HG02588 (cell line): ENCODE measurements at regions not wholly inside any gene's neighbourhood (a gene's known extent, or its start where the extent isn't known, plus 50 kb on each side); places are given as distances from the start of the nearest gene placed in this dataset.

Experiments used
- ATAC-seq: cut with Tn5 transposase; IDR thresholded peaks from one replicate; pipeline ENCODE4 v1.9.1; 2021; ENCODE audit warnings: mild to moderate bottlenecking, moderate library complexity; ENCODE audit not compliant: unreplicated experiment

DNA sequence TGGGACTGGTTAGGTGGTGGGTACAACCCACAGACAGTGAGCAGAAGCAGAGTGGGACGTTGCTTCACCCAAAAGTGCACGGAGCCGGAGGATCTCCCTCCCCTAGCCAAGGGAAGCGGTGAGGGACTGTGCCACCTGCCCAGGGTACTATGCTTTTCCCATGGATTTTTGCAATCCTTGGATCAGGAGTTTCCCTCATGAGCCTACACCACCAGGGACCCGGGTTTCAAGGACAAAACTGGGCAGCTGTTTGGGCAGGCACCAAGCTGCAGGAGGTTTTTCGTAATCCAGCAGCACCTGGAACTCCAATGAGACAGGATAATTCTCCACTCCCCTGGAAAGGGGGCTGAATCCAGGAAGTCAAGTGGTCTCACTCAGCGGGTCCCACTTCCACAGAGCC, 209.1 kb upstream of the CXCL12 start:
- ATAC-seq: no peak

DNA sequence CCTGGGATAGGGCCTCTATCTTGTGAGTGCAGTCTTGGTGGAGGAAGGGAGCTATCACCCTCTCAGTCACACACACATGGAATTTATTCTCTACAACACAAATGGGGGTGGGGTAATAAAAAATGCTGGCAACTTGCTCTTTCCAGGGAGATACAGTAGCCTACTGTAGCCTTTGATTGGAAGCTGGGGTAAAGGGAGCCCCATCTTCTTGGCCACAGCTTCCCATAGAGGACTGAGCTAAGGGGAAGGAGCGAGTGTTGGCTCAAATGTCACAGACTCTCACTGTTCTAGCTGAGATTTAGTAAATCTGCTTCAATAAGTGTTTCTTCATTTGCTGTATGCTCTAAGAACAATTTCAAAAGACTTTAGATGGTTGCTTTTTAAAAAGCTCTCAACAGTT, 222.2 kb upstream of the CXCL12 start:
- no peak for ATAC-seq

DNA sequence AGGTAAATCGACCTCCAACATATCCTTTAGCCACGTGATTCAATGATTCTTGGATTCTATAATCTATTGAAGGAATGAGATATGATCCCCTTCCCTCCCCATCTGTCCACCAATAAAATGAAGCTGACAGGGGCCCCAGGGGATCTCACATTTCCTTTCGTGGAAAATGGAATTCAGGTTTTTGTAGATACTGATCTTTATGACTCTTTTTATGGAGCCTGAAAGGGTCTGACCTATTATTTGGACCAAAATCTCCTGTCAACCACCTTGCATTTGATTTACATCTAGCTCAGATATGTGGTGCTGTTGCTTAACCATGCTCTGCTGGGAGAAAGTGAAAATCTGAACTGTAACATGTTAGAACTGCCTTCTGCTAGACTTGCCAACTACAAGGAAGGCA, 234.0 kb upstream of the CXCL12 start:
- no peak for ATAC-seq

DNA sequence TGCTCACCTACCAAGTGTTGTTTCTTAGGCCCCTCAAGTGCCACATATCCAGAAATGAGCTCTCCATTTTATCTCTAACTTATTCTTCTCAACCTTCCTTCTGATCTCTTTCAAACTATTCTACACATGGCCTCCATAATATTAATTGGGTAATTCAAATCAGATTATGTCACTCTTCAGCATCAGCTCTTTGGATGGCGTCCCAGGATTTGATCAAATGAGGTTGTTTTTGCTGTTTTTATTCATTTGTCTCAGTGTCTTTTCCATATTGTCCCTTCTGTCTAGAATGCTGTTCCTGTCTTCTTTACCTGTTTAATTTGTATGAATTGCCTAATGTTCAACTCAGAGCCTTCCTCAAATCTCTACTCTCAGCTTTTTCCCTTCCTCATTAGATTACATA, 234.6 kb upstream of the CXCL12 start:
- no peak for ATAC-seq

DNA sequence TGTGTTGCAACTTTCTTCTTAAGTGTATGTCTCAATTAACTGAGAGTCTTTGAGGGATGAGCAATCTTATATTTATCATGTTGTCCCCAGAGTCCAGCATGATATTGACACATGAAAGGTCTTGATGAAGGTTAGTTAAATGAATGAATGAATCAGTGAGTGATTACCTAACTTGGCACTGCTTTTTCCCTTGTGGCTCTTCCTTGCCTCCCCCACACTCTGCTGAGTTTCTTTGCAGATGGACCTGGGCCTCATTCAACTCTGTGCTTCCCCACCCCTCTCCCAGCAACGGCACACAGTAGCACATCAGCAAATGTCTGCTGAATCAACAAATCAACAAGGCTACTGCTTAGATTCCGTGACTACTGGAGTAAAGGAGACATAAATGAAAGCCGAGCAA, 235.1 kb upstream of the CXCL12 start:
- ATAC-seq: no peak

DNA sequence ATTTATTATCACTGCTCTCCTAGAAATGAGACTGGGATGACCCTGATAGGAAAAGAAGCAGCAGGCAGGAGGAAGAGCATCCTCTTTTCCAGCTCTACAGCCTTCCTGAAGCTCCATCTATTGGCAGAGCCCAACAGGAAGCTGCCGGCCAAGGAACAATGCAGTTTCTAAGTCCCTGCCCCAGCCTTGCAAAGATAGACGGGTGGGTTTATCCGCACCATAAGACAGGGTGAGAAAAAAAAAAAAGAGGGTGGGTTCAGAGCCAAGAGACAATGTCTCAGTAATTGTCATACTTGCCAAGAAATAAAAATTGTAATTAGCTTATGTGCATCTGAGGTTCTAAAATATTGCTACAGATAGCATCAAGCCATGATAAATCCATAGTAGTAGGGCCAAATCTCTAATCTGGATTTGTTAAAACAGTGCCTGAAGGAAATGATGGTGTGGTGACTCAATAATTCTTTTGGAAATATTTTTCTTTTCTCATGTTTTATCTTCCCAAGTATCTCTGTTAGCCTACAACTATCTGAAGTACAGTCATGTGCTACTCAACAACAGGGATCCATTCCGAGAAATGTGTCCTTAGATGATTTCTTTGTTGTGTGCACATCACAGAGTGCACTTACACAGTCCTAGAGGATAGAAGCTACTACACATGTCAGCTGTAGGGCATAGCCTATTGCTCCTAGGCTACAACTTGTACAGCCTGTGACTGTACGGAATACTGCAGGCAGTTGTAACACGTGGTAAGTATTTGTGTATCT, 242.9 kb upstream of the CXCL12 start:
- ATAC-seq: no peak

DNA sequence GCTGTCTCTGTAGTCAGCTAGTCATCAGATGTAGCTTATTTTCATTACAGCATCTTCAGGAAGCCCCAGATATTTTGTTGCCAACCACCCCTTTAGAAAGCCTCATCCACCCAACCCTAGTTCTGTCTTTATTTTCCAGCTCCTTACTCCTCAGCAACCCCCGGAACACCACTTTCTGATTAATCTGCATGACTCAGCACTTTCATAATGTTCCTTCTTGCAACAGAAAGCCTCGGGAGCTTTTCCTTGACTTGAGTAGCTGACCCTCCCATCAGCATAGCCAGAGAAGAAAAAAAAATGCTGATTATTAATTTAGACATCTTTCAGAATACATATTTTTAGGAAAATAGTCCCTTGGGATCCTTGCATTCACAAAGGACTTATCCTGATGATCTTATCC, 244.0 kb upstream of the CXCL12 start:
- ATAC-seq: no peak

DNA sequence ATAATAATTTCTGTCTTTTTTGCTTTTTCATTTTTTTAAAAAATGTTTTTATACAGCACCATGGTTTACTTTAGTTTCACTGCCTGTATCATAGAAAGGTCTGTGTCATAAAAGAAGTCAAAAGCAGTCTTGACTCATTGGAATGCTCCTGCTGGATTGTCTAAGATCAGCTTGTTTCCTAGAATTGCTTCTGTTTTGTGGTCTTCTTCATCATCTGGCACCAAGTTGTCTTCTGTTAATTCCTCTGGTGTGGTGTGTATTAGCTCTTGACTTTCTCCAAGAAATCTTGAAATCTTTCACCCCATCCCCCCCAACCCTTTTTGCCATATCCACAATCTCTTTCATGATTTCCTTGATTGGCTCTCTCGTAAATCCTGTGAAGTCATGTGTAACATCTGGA, 250.3 kb upstream of the CXCL12 start:
- ATAC-seq: no peak

DNA sequence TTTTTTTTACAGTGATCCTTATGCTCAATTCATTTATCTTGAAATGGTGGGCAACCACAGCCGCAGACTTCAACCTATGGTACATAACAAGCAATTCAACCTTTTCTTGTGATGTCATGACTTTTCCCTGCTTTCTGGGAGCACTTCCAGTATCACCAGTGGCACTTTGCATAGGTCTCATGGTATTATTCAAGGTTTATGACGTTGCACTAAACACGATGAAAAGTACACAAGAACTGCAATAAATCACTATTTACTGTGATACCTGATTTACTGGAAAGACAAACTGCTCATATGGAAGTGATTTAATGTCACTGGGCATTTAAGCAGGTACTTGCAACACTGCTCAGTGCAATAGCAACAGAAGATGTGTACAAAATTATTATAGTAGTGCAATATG, 251.7 kb upstream of the CXCL12 start:
- ATAC-seq: no peak

DNA sequence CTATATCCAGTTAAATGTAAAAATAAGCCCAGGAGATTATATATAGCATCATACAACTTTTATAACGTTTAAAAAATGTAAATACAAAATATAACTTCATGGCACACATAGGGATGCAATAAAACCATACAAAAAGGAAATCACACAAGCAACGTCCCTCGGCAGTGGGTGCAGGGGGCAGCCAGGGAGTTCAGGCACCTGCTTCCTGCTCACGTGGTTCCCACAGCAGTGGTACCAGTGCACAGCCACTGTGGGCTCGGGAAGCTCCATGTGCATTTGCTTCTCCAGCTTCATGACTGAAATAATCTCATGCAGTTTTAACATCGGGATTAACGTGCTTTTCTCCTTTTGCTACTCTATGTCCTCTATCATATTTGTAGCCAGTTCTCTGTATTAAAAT, 255.5 kb upstream of the CXCL12 start:
- no peak for ATAC-seq

DNA sequence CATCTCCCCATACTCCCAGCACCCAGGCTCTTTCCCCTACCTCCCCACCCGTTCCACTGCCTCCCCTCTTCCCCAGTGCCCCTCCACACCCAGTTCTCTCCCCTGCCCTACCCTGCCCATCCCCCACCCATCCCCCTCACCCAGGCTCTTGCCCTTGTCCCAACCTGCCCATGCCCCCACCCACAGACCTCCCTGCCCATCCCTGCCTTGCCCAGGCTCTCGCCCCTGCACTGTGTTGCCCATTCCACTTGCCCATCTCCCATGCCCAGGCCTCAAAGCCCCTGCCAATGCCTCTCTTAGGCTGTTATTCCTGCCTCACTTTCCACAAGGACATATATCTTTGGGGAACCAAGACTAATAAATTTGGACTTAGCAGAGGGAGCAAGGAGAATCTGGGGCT, 262.6 kb upstream of the CXCL12 start:
- no peak for ATAC-seq

DNA sequence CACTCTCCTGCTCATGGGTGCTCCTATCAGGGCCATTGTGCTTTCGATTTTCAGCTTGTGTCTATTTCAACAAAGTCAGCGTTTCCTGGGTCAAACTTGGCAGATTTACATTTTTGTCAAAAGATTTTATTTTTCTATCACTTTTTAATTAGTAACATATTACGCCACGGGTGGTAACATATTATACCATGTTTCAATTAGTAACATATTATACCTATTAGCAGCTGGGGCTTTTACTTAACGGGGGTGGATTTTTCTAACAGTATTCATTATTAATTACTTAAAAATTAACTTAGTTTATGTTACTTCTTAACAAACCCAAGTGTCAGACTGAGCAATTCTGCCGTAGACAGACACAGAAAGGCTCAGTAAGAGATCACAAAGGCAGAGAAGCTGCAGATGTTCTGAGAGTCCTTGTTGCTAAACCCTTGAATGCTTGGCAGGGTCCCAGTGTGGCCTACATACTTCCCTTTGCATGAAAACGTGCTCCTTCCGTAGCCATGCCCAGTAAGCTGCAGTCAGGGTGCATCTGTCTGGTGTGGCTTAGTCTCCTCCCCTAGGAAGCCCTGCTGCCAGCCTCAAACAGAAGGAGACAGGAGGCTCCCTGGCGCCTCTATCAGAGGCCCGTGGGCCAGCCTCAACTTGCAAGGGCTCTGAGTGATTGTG, 263.1 kb upstream of the CXCL12 start:
- ATAC-seq: peak; percentile 76

DNA sequence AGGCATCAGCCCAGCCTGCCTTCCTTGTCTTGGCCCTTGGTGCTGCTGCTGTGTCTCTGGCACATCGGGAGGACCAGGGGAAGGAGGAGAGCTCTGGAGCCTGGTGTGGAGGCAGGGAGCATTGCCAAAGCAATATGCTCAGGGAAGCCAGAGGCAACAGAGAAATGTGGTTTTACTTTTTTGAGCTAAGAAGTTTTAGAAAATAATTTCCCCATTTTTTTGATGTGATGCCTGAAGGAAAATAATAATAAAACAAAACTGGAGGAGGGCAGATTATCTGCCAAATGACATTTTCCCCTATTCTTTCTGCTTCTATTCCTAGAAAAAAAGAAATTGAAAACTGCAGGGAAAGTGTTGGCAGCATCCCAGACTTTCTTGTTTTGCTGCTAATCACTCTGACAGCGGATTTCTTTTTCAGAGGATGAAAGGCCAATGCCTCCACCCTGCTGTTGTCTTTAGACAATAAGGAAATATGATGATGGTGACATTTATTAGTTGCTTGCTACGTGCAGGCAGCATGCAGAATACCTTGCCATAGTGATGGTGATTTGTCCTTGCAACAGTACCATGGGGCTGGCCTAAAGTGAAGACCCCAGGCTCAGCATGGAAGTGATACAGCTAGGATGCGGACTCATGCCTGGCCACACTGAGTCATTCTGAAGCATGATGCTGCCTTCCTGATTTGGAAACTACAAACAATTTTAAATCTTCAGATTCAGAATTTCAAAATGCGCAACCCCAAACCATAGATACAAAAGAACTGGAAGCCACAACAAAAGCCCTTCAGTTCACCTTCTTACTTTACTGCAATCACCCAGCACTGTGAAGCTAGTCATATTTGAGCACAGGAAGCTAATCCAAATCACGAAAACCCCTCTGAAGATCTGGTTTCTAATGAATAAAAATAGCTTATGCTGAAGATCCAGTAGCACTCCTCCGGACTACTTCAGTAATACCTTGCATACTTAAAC, 260.2 kb upstream of the TMEM72 start:
- no peak for ATAC-seq

DNA sequence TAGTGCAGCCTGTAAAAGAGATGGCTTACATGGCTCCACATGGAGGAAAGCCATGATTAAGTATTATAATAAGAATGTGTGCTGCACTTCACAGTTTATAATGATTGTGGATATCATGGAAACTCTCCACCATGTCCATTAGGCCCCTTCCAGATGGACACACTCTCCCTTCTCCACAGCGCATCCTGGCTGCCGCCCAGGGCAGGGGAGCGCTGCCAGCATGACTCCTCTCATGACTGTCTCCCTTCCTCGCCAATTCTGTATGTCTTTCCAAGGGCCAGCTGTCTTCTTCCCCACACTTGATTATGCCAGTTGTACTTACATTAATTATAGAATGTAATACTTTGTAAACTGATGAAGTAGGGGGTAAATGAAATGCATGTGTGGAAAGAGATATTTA, 259.3 kb upstream of the TMEM72 start:
- no peak for ATAC-seq

DNA sequence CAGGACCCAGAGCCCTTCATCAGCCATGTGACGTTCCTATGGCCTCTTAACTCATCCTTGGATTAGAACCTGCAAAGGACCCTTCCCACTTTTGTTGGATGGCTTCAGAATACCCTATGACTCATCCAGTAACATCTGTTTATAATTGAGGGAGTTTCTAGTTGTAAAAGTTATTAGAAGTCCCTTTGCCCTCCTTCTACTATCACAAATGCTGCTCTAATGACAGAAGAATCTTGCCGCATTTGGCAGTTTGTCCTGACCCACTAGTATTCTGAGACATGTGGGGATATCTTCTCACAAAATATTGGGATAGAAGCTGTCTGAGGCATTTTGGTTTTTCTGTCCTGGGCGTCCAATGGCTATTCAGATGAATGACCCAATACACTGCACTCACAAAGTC, 251.8 kb upstream of the TMEM72 start:
- ATAC-seq: no peak

DNA sequence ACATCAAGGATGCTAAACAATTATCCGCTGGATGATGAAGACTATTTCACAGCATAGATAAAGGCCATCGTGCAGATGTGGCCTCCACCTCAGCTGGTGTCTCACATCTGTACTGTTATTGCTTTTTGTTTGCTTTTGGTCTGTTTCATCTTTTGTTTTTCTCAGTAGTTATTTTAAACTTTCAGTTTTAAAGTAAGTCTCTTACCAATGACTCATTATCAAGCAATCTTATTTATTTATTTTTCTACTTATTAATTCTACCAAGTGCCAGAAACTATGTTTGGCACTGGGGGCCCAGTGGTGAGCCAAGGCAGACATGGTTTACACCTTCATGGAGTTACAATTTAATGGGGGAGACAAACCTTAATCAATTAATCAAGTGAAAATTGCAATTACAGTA, 250.9 kb upstream of the TMEM72 start:
- ATAC-seq: no peak

DNA sequence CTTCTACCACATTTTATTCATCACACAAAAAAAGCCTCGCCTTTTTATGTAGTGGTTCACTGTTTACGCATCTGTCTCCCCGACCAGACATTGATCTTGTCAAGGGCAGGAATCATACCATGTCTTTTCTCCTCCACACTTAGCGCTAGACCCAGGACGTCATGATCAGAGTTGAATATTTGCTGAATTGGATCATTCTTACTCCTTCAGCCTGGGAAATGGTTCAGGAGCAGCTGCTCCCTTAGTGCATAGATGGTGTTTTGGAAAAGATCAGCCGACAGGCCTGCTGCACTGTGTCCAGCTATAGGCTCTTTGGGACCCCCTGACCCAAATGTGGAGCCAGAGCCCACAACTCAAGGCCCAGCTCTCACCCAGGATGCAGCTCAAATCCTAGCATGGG, 249.1 kb upstream of the TMEM72 start:
- ATAC-seq: no peak

DNA sequence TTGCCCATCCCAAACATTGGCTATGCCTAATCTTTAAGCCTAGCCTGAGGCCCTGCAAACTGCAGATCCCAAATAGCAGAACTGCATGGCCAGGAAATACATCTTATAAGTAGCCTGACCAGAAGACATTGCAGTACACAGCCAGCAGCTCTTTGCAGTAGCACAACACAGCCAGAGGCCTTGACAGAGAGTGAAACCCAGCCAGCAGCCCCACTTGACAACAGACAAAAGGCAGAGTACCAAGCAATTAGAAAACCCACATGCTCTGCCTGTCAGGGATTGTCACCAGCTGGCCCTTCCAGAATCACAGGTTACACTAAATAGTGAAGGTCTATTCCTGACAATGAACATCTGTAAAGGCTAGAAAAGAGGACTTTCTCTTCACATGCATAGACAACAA, 242.8 kb upstream of the TMEM72 start:
- ATAC-seq: no peak

DNA sequence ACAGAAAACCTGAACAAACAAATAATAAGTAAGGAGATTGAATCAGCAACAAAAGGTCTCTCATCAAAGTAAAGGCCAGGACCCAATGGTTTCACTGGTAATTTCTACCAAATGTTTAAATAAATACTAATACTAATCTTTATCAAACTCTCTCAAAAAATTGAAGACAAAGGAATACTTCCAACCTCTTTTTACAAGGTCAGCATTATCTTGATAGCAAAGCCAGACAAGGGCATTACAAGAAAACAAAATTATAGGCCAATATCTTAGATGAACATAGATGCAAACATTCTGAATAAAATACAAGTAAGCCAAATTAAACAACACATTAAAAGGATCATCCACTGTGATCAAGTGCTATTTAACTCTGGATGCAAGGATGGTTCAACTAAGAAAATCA, 239.8 kb upstream of the TMEM72 start:
- no peak for ATAC-seq

DNA sequence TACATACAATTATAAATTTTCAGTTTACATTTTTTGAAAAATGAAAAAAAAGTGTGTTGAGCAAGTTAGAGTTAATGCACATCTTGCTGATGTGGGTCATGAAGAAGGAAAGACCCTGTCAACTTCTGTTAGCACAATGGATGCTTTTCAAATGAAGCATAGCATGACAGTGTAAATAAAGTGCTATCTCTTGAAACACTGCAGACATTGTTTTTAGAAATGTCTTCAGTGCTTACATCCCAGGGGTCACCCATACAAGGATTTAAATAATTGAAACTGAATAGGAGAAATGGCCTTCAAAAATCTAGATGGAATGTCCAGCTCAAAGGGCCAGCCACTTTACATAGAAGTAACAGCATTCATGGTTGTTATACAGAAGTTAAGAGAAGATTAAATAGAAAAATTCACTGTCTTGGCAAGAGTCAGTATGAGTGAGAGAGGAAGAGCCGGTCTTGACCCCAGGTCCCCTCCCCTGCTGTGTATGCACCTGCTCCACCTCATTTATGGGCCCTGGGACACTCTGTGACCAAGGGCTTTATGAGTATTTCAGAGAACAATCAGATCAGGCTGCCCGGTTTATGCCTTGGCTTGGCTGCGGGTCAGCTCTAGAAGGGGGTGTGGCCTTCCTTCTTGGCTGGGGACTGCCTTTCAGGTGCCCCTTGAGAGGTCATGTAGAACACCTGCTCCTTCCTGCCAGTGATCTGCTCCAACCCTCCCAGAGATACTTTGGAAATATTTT, 237.7 kb upstream of the TMEM72 start:
- ATAC-seq: no peak
